Loucy (cell line): ENCODE measurements at regions not wholly inside any gene's neighbourhood (a gene's known extent, or its start where the extent isn't known, plus 50 kb on each side); places are given as distances from the start of the nearest gene placed in this dataset.

Source experiments
- H2AFZ ChIP-seq: fragments of 200-600 bp; sonication (generic); 2 replicates; pipeline ENCODE4 v1.6.0; 2016; ENCODE audit warnings: antibody characterized with exemption, mild to moderate bottlenecking, low read length, moderate library complexity
- H3F3A ChIP-seq: fragments of 200-600 bp; 2 replicates; pipeline ENCODE4 v1.6.0; 2016; ENCODE audit warnings: antibody characterized with exemption, low read depth, mild to moderate bottlenecking
- H3K27me3 ChIP-seq: fragments of 200-600 bp; sonication (generic); 2 replicates; pipeline ENCODE4 v1.6.1; 2014; ENCODE audit warnings: low read length, mild to moderate bottlenecking; ENCODE audit not compliant: insufficient read depth, poor library complexity, severe bottlenecking
- H3K36me3 ChIP-seq: fragments of 200-600 bp; sonication (generic); 2 replicates; pipeline ENCODE4 v1.6.1; 2016; ENCODE audit warnings: low read length; ENCODE audit not compliant: insufficient read depth
- H3K4me1 ChIP-seq: fragments of 200-600 bp; sonication (generic); 2 replicates; pipeline ENCODE4 v1.5.1; 2014; ENCODE audit warnings: low read length, mild to moderate bottlenecking; ENCODE audit not compliant: insufficient read depth, poor library complexity, severe bottlenecking
- H3K4me2 ChIP-seq: fragments of 200-600 bp; sonication (generic); 2 replicates; pipeline ENCODE4 v1.6.0; 2014; ENCODE audit warnings: antibody characterized with exemption, low read length, low read depth, mild to moderate bottlenecking; ENCODE audit not compliant: poor library complexity, severe bottlenecking
- H3K4me3 ChIP-seq: fragments of 200-600 bp; sonication (generic); 2 replicates; pipeline ENCODE4 v1.5.1; 2014; ENCODE audit warnings: low read length, mild to moderate bottlenecking, mixed read lengths; ENCODE audit not compliant: poor library complexity, severe bottlenecking
- H3K79me2 ChIP-seq: fragments of 200-600 bp; sonication (generic); 2 replicates; pipeline ENCODE4 v1.6.1; 2014; ENCODE audit warnings: low read length; ENCODE audit not compliant: insufficient read depth
- H3K9ac ChIP-seq: fragments of 200-600 bp; sonication (generic); 2 replicates; pipeline ENCODE4 v1.6.0; 2014; ENCODE audit warnings: mild to moderate bottlenecking, low read depth, low read length, moderate library complexity; ENCODE audit not compliant: poor library complexity, severe bottlenecking
- H3K9me2 ChIP-seq: fragments of 200-600 bp; sonication (generic); replicated peaks from 2 replicates; pipeline ENCODE4 v1.6.1; 2016; ENCODE audit warnings: low read depth, low read length, mixed read lengths
- H3K9me3 ChIP-seq: fragments of 200-600 bp; sonication (generic); 2 replicates; pipeline ENCODE4 v1.6.1; 2014; ENCODE audit warnings: mild to moderate bottlenecking, antibody characterized with exemption, low read length, low read depth; ENCODE audit not compliant: insufficient read depth
- H4K20me1 ChIP-seq: fragments of 200-600 bp; sonication (generic); 2 replicates; pipeline ENCODE4 v1.6.0; 2014; ENCODE audit warnings: antibody characterized with exemption, low read length, mild to moderate bottlenecking; ENCODE audit not compliant: insufficient read depth, poor library complexity, severe bottlenecking
- EZH2phosphoT487 ChIP-seq: fragments of 200-600 bp; IDR thresholded peaks from 2 replicates; pipeline ENCODE4 v1.6.1; 2018; ENCODE audit warnings: antibody characterized with exemption, mild to moderate bottlenecking, moderate library complexity, borderline replicate concordance
- TF ChIP-seq, protein P1 (sequence below): fragments of 200-600 bp; sonication (generic); conservative IDR thresholded peaks from 2 replicates; pipeline ENCODE4 v1.5.1; 2014; ENCODE audit warnings: mild to moderate bottlenecking, antibody characterized with exemption, low read length

DNA sequence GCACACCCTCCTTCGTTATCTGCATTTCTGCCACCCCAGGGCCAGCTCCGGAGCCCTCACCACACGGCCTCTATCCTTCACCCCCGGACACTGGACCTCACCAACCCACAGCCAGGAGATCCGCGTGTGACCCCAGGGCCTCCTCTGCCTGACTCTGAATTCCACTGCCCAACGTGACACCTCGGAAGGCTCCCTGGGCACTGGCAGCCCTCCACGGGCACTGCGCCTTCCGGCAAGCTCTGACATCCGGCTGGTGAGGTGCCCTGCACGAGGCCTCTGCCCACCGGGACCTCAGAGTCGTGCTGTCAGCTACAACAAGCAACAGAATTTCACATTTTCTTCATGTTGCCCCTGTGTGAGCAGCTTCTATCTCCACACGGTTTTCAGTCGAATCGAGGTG lies 148.3 kb downstream of the CRYBB2 start:
- H3F3A ChIP-seq, result no peaks in the 10 kb centered on the region
- H3K9me3 ChIP-seq, result no peaks in the 10 kb centered on the region
- H3K4me1 ChIP-seq, result no peaks in the 10 kb centered on the region
- H4K20me1 ChIP-seq, result peaks cover 49% of the 10 kb centered on the region
- H3K36me3 ChIP-seq, result peaks cover 88% of the 10 kb centered on the region; the same call in 1 of the 2 replicates
- H3K4me3 ChIP-seq, result no peak overlapping the region
- no peak overlapping the region for H3K9ac ChIP-seq
- H3K79me2 ChIP-seq, result peaks cover 84% of the 10 kb centered on the region; the same call in 1 of the 2 replicates
- H3K4me2 ChIP-seq, result no peak overlapping the region
- no peaks in the 10 kb centered on the region for H3K27me3 ChIP-seq
- H3K9me2 ChIP-seq, result no peaks in the 10 kb centered on the region
- TF ChIP-seq, protein P1, sequence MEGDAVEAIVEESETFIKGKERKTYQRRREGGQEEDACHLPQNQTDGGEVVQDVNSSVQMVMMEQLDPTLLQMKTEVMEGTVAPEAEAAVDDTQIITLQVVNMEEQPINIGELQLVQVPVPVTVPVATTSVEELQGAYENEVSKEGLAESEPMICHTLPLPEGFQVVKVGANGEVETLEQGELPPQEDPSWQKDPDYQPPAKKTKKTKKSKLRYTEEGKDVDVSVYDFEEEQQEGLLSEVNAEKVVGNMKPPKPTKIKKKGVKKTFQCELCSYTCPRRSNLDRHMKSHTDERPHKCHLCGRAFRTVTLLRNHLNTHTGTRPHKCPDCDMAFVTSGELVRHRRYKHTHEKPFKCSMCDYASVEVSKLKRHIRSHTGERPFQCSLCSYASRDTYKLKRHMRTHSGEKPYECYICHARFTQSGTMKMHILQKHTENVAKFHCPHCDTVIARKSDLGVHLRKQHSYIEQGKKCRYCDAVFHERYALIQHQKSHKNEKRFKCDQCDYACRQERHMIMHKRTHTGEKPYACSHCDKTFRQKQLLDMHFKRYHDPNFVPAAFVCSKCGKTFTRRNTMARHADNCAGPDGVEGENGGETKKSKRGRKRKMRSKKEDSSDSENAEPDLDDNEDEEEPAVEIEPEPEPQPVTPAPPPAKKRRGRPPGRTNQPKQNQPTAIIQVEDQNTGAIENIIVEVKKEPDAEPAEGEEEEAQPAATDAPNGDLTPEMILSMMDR, result no peak
- TF ChIP-seq EZH2phosphoT487, result no peak
- H2AFZ ChIP-seq, result no peak overlapping the region

DNA sequence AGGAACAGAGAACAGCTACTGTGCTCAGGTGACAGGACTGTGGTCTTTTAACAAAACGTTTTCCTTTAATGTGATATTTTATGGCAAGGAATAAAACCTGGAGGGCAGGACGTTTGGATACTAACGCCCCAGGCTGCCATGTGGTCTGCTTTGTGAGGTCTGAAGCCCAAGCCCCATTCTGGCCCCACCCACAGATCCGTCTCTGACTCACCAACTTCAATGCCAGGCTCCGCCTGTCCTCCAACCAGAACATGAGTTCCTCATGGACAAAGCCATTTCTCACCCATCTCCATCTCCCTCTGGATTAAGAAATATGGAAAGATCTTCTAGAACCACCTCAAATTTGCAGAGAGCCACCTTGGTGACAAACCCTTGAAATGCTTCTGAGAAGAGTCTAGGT lies 148.8 kb downstream of the CRYBB2 start:
- H3K36me3 ChIP-seq, result peaks cover 93% of the 10 kb centered on the region; the same call in 1 of the 2 replicates
- H3K4me1 ChIP-seq, result no peaks in the 10 kb centered on the region
- H3F3A ChIP-seq, result no peaks in the 10 kb centered on the region
- no peaks in the 10 kb centered on the region for H3K9me3 ChIP-seq
- peaks cover 89% of the 10 kb centered on the region; the same call in 1 of the 2 replicates for H3K79me2 ChIP-seq
- peaks cover 48% of the 10 kb centered on the region for H4K20me1 ChIP-seq
- H3K9ac ChIP-seq, result no peak overlapping the region
- H2AFZ ChIP-seq, result no peak overlapping the region
- H3K27me3 ChIP-seq, result no peaks in the 10 kb centered on the region
- no peaks in the 10 kb centered on the region for H3K9me2 ChIP-seq
- H3K4me2 ChIP-seq, result no peak overlapping the region
- TF ChIP-seq, protein P1, result no peak
- no peak for TF ChIP-seq EZH2phosphoT487
- no peak overlapping the region for H3K4me3 ChIP-seq

DNA sequence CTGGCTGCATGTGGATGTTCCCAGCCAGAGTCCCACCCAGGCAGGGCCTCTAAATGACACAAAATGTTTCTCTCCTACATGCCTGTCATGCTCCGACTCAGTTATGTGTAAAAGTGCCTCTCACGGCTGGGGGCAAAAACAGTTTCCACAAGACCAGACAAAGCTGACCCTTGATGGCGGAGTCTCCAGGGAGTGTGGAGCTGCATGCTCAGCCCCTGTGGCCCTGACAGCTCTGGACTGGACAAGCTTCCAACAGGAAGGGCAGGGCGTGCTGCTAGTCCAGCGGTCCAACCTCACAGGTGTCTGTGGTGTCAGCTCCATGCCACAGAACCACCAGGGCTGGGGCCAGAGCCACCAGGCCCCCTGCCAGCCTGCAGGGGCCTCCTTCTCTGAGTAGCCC lies 149.6 kb downstream of the CRYBB2 start:
- no peak for TF ChIP-seq EZH2phosphoT487
- TF ChIP-seq, protein P1, result no peak
- Histone ChIP-seq H2AFZ (no peak overlapping the region), H3K9me3 (no peaks in the 10 kb centered on the region), H3K36me3 (peaks cover 94% of the 10 kb centered on the region; the same call in 1 of the 2 replicates), H3K9ac (no peak overlapping the region), H3F3A (no peaks in the 10 kb centered on the region), H3K4me1 (no peaks in the 10 kb centered on the region), H3K27me3 (no peaks in the 10 kb centered on the region), H4K20me1 (peaks cover 42% of the 10 kb centered on the region), H3K4me3 (no peak overlapping the region), H3K4me2 (no peak overlapping the region), H3K79me2 (peaks cover 92% of the 10 kb centered on the region; the same call in 1 of the 2 replicates), H3K9me2 (no peaks in the 10 kb centered on the region)
